CD4-positive, alpha-beta T cell (primary cell): ENCODE measurements at regions not wholly inside any gene's neighbourhood (a gene's known extent, or its start where the extent isn't known, plus 50 kb on each side); places are given as distances from the start of the nearest gene placed in this dataset.

ENCODE experiments used
- ATAC-seq: fragments of 200-7000 bp; cut with Tn5 transposase; one replicate; pipeline ENCODE4 v1.10.0; 2022; ENCODE audit warnings: mild to moderate bottlenecking; ENCODE audit not compliant: poor library complexity
- CTCF ChIA-PET: fragments of 350-600 bp; sonication (Branson Sonifier 250); formaldehyde crosslinking; loops from one replicate; lab custom pipeline; 2021; ENCODE audit warnings: antibody characterized with exemption, inconsistent platforms; lab: Charles Lee
- POLR2A ChIA-PET: fragments of 350-600 bp; sonication (Branson Sonifier 250); formaldehyde crosslinking; loops from one replicate; lab custom pipeline; 2021; ENCODE audit warnings: antibody characterized with exemption, inconsistent platforms; lab: Charles Lee
- DNase-seq, 14 experiments: peaks; one replicate each; pipeline ENCODE4 v3.0.0-alpha.2; 2013 to 2020; ENCODE audit warnings: mixed read lengths in 2 of 14
- H3K27ac ChIP-seq, 2 donors: one replicate each; pipeline versions ENCODE4 v1.5.1 to v1.7.0; 2013; ENCODE audit warnings: low read length in 2 of 2, low read depth in 1 of 2, mild to moderate bottlenecking in 1 of 2
- H3K27me3 ChIP-seq, 2 experiments: 1 replicate in 1 of 2; 2 replicates in 1 of 2; pipeline versions ENCODE4 v1.6.1 to v1.7.0; 2013; ENCODE audit warnings: low read length in 2 of 2, control low read depth in 1 of 2, mild to moderate bottlenecking in 1 of 2, moderate library complexity in 1 of 2; ENCODE audit not compliant: insufficient read depth in 2 of 2, control insufficient read depth in 1 of 2
- H3K36me3 ChIP-seq: one replicate; pipeline ENCODE4 v1.6.1; 2013; ENCODE audit warnings: low read length, control low read depth; ENCODE audit not compliant: insufficient read depth
- H3K4me1 ChIP-seq: one replicate; pipeline ENCODE4 v1.6.1; 2013; ENCODE audit warnings: low read length, control low read depth; ENCODE audit not compliant: insufficient read depth
- H3K4me3 ChIP-seq: one replicate; pipeline ENCODE4 v1.5.1; 2013; ENCODE audit warnings: mild to moderate bottlenecking, low read length, moderate library complexity
- H3K9me3 ChIP-seq, 2 experiments: 1 replicate in 1 of 2; 2 replicates in 1 of 2; pipeline versions ENCODE4 v1.6.1 to v1.7.0; 2013; ENCODE audit warnings: low read length in 2 of 2, mild to moderate bottlenecking in 2 of 2, control low read depth in 1 of 2, moderate library complexity in 1 of 2; ENCODE audit not compliant: control insufficient read depth in 1 of 2, insufficient read depth in 1 of 2
- H3K27ac Mint-ChIP-seq: one replicate; pipeline ENCODE4 v1.8.0; 2020; ENCODE audit warnings: mixed read lengths
- H3K27me3 Mint-ChIP-seq: one replicate; pipeline ENCODE4 v1.8.0; 2021; ENCODE audit warnings: mixed read lengths
- H3K36me3 Mint-ChIP-seq: one replicate; pipeline ENCODE4 v1.8.0; 2021; ENCODE audit warnings: low read depth, mixed read lengths
- H3K4me1 Mint-ChIP-seq: one replicate; pipeline ENCODE4 v1.8.0; 2021; ENCODE audit warnings: low read depth, mixed read lengths
- H3K4me3 Mint-ChIP-seq: one replicate; pipeline ENCODE4 v1.8.0; 2020; ENCODE audit warnings: mild to moderate bottlenecking, mixed read lengths
- H3K9me3 Mint-ChIP-seq: one replicate; pipeline ENCODE4 v1.8.0; 2020; ENCODE audit warnings: mixed read lengths
- intact Hi-C, 2 experiments: fragments of 100-400 bp; cut with DNase I in 1 of 2; cut with micrococcal nuclease in 1 of 2; formaldehyde crosslinking; loops; one replicate each; pipeline versions ENCODE4 v1.15.1 to v1.9.0; 2023 to 2025; cut with DNase I, micrococcal nuclease
- TF ChIP-seq, protein P1 (sequence below): fragments of 200-600 bp; IDR thresholded peaks from one replicate; pipeline ENCODE4 v1.8.0; 2022; ENCODE audit warnings: antibody characterized with exemption, mild to moderate bottlenecking

DNA sequence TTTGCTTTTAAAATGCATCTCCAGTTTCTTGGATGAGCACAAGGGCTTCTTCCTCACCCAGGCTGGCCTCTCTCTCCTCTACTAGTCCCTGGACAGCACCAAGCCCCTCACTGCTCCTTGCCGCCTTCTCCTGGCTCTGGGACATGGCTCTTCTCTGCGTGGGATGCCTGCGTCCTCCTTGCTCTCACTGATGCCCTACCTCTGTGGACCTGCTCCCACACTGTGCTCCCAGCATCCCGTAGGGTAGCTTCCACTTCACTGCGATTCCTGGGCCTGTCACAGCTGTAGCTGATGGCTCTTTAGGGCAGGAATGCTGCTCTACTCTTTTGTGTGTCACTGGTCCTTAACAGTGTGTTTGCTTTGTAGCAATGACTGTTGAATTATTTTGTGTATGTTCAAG, 136.3 kb downstream of the SNX19 start:
- H3K27me3 Mint-ChIP-seq: peaks cover 5% of the 10 kb centered on the region
- TF ChIP-seq, protein P1, sequence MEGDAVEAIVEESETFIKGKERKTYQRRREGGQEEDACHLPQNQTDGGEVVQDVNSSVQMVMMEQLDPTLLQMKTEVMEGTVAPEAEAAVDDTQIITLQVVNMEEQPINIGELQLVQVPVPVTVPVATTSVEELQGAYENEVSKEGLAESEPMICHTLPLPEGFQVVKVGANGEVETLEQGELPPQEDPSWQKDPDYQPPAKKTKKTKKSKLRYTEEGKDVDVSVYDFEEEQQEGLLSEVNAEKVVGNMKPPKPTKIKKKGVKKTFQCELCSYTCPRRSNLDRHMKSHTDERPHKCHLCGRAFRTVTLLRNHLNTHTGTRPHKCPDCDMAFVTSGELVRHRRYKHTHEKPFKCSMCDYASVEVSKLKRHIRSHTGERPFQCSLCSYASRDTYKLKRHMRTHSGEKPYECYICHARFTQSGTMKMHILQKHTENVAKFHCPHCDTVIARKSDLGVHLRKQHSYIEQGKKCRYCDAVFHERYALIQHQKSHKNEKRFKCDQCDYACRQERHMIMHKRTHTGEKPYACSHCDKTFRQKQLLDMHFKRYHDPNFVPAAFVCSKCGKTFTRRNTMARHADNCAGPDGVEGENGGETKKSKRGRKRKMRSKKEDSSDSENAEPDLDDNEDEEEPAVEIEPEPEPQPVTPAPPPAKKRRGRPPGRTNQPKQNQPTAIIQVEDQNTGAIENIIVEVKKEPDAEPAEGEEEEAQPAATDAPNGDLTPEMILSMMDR: no peak
- no peaks in the 10 kb centered on the region for H3K9me3 Mint-ChIP-seq
- ChIA-PET CTCF (no interaction called here), POLR2A (no interaction called here)
- ATAC-seq (no peak), DNase-seq (no peak)
- H3K27ac Mint-ChIP-seq: no peak overlapping the region
- Histone ChIP-seq H3K4me3 (no peak overlapping the region), H3K27me3 (no peaks in the 10 kb centered on the region), H3K36me3 (no peaks in the 10 kb centered on the region), H3K9me3 (peaks cover 0 to 7% of the 10 kb centered on the region in 2 experiments), H3K4me1 (no peaks in the 10 kb centered on the region), H3K27ac (no peak overlapping the region)
- intact Hi-C loops: no loop called here
- no peaks in the 10 kb centered on the region for H3K36me3 Mint-ChIP-seq
- H3K4me3 Mint-ChIP-seq: no peak overlapping the region
- no peaks in the 10 kb centered on the region for H3K4me1 Mint-ChIP-seq

DNA sequence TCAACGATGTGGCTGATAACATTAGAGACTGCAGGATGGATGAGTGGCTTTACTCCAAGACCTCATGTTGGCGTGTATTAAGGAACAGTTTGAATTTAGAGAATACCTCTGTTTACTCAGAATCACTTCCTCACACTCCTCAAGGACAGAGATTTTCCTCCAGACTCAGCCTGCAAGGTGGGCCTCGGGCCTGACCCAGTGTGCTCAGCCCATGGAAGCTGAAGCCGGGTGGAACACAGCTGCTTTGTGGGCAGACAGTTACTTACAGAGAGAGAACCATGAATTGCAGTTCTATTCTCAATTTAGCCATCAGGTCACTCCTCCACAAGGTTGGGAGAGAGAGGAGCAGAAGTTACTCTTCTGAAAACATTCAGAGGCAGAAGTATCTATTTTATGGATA, 135.8 kb downstream of the SNX19 start:
- H3K9me3 ChIP-seq: peaks cover 0 to 7% of the 10 kb centered on the region in 2 experiments
- no peak overlapping the region for H3K4me3 ChIP-seq
- no peak overlapping the region for H3K27ac Mint-ChIP-seq
- ATAC-seq (no peak), DNase-seq (no peak)
- no peaks in the 10 kb centered on the region for H3K27me3 ChIP-seq
- intact Hi-C loops: no loop called here
- H3K9me3 Mint-ChIP-seq: no peaks in the 10 kb centered on the region
- H3K4me1 ChIP-seq: no peaks in the 10 kb centered on the region
- H3K4me3 Mint-ChIP-seq: no peak overlapping the region
- no peaks in the 10 kb centered on the region for H3K36me3 Mint-ChIP-seq
- H3K27ac ChIP-seq: no peak overlapping the region
- POLR2A ChIA-PET: no interaction called here
- H3K36me3 ChIP-seq: no peaks in the 10 kb centered on the region
- TF ChIP-seq, protein P1: no peak
- H3K27me3 Mint-ChIP-seq: peaks cover 5% of the 10 kb centered on the region
- CTCF ChIA-PET: no interaction called here
- no peaks in the 10 kb centered on the region for H3K4me1 Mint-ChIP-seq

DNA sequence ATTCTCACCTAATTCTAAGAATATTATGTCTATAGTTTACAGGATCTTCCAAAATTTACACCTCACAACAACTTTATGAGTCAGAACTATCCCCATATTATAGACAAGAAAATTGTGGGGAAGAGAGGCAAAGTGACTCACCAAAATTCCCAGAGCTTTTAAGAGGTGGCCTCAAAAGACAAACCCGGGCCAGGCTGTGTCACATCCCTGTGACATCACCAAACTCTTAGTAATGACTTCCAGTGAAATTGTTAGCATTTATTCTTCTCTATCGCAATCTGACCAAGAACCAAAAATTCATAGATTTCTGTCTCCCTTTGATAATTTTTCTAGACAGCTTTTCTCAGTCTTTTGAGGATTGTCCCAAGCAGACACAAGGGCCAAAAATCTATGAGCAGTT, 134.3 kb downstream of the SNX19 start:
- no peaks in the 10 kb centered on the region for H3K36me3 ChIP-seq
- intact Hi-C loops: no loop called here
- no peak overlapping the region for H3K27ac Mint-ChIP-seq
- DNase-seq: no peak
- no peak overlapping the region for H3K27ac ChIP-seq
- peaks cover 5% of the 10 kb centered on the region for H3K27me3 Mint-ChIP-seq
- H3K36me3 Mint-ChIP-seq: no peaks in the 10 kb centered on the region
- ChIA-PET CTCF (no interaction called here), POLR2A (no interaction called here)
- H3K4me3 ChIP-seq: no peak overlapping the region
- H3K9me3 Mint-ChIP-seq: no peaks in the 10 kb centered on the region
- ATAC-seq: no peak
- H3K4me3 Mint-ChIP-seq: no peak overlapping the region
- TF ChIP-seq, protein P1: no peak
- no peaks in the 10 kb centered on the region for H3K4me1 ChIP-seq
- peaks cover 0 to 7% of the 10 kb centered on the region in 2 experiments for H3K9me3 ChIP-seq
- no peaks in the 10 kb centered on the region for H3K4me1 Mint-ChIP-seq
- H3K27me3 ChIP-seq: no peaks in the 10 kb centered on the region
